ENCODE measurements at regions not wholly inside any gene's neighbourhood (a gene's known extent, or its start where the extent isn't known, plus 50 kb on each side); places are given as distances from the start of the nearest gene placed in this dataset.

- TF ChIP-seq CTCF (IDR thresholded peaks at IDR 0.05; ENCODE audit: low read depth, low read length, missing input control), result no peak
- TF ChIP-seq YY1 (IDR thresholded peaks at IDR 0.05), result no peak
- no peak for TF ChIP-seq GABPA (IDR thresholded peaks at IDR 0.05 in 1 of 2, conservative IDR thresholded peaks at IDR 0.05 in 1 of 2)
- no peak for TF ChIP-seq TAF1 (conservative IDR thresholded peaks at IDR 0.05)
These were observed 839.1 kb upstream of the ADGRL2 start for GRCh38 chr1:80961464-80962190.

Measured in liver (tissue), 3 donors.